Stimulated activated CD4-positive, alpha-beta T cell treated with anti-CD3 and anti-CD28 coated beads, Interleukin-4, amount 100 ng/mL, for 1 hour (primary cell): ENCODE measurements at regions not wholly inside any gene's neighbourhood (a gene's known extent, or its start where the extent isn't known, plus 50 kb on each side); places are given as distances from the start of the nearest gene placed in this dataset.
"Not testable (repeated sequence)": the region's sequence is repeated elsewhere in the genome, so short reads cannot be mapped to it uniquely, and the experiment has no call there.

Source experiments
- DNase-seq: peaks from one replicate; pipeline ENCODE4 v3.0.0-alpha.2; 2020

DNA sequence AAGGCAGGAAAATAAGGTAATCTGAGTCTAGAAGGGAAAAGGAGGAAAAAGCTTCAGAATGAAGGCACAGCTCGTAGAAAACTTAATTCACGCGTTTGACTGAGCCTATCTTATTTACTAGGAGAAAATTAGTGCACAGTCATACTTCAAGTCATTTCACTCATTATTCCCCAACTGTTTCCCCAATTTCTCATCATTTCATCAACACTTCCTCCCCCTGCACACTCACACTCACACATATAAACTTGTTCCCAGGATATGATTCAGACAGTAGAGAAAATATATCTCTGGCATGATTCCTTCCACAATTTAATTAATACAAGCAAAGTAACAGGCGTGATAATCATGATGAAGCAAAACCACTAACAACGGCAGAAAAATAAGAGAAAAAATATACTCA lies 94.5 kb upstream of the F13A1 start:
- DNase-seq, result no peak

DNA sequence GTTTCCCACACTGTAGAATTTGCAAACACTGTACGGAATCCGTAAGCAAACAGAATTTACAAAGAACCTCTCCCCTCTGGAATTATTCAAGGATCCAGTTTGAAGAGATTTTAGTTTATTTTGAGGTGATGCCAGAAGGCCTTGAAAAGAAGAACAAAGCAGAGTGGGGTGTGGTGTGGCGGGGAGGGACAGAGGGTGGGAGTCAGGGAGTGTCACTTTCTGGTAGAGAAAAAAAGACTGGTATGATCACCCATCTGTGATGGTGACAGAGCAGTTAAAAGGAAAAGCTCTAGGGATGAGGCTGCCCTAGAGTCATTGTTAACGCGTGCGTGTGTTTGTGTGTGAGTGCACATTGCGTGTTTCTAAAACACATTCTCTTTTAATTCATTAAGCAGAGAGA lies 97.0 kb upstream of the F13A1 start:
- DNase-seq, result no peak

DNA sequence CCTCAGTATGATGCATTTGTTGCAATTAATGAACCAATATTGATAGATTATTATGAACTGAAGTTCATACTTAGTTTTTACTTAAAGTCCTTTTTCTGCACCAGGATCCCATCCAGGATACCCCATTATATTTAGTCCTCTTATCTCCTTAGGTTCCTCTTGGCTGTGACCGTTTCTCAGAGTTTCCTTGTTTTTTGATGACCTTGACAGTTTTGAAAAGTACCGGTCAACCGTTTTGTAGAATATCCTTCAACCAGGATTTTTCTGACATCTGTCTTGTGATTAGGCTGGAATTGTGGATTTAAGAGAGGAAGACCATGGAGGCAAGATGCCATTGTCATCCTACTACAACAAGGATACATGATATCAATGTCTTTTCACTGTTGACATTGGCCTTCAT lies 98.0 kb upstream of the F13A1 start:
- no peak for DNase-seq

DNA sequence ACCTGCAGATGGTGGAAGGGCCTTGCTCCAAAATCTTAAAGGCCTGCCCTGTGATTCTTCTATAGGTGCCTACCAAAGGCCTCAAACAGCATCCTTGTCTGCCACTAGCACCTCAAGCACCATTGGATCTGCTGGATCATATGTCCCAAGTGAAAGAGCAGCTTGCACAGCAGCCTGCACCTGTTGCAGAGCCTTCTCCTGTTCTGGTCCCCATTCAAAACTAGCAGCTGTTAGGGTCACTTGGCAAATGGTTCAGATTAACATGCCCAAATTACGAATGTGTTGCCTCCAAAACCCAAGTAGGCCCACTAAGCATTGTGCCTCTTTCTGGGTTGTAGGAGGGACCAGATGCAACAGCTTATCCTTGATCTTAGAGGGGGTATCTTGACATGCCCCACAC lies 99.6 kb upstream of the F13A1 start:
- no peak for DNase-seq

DNA sequence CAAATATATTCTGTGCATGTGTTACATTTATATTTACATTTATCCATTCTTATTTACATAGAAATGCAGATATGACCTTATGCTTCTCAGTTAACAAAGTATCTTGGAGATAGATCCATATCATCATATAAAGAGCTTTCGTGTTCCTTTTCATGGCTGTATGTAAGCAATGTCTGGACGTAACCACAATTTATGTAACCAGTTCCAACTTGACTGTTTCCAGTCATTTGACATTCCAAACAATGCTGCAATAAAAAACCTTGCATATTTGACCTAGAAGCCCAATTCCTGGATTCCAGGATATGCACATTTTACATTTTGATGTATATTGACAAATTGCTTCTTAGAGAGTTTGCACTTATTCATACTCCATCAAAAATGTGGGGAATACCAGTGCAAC lies 113.7 kb upstream of the F13A1 start:
- no peak for DNase-seq

DNA sequence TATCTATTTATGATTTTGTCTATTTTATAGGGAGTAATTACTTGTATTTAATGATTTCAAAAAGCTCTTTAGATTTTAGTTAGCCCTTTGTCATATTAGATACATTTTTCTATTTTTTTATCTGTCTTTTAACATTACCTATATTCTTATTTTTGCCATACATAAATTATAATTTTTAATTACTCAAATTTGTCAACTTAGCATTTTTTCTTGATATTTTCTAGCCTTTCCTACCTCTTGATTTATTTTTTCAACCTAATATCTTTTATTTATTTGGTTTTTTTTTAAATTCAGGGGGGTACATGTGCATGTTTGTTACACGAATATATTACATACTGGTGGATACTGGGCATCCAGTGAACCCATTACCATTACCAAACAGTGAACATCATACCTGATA lies 114.3 kb upstream of the F13A1 start:
- DNase-seq, result no peak

DNA sequence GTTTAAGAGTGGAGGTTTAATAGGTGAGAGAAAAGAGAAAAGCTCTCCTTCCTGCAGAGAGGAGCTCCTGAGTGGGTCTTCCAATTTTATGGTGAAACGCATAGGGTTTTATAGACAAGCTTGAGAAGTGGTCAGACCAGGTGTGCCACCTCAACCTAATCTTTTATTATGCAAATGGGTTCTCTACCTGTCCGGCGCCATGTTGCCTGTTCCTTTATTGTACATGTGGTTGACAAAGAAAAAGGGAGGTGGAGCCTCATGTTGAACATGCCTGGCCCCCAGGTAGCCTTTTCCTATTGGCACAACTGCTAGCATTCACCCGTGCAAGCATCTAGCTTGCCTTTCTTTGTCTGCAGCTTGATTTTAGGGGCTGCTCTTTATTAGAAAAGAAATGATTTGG lies 115.9 kb upstream of the F13A1 start:
- no peak for DNase-seq

DNA sequence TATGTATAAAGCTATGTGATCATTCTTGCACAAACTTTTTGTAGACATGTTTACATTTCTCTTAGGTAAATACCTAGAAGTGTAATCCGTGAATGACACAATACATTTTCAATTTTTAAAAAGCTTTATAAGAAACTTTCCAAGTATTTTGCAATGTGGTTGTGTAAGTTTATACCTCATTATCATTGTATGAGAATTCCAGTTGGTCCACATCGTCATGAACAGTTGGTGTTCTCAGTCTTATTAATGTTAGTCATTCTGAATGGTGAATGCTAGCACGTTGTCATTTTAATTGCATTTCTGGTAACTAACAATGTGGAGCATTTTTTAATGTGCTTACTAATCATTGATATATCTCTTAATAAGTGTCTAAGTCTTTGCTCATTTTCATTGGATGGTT lies 116.5 kb upstream of the F13A1 start:
- DNase-seq, result no peak

DNA sequence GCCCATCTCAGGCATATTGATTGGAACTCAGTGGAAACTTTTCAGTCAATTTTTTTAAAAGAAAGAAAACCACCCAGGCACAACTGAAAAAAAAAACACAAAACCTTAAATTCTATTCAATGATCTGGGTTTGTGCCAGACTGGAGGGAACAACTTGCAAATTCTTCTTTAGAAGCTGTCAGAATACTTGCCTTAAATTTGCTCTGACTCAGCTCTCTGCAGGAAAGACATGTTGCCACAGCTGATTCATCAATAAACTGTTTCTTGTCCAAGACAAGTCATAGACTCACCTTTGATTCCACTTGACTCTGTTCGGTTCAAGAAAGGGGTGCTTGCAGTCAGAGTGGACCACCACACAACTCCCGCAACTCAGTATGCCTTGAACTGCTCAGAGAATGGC lies 117.8 kb upstream of the F13A1 start:
- no peak for DNase-seq

DNA sequence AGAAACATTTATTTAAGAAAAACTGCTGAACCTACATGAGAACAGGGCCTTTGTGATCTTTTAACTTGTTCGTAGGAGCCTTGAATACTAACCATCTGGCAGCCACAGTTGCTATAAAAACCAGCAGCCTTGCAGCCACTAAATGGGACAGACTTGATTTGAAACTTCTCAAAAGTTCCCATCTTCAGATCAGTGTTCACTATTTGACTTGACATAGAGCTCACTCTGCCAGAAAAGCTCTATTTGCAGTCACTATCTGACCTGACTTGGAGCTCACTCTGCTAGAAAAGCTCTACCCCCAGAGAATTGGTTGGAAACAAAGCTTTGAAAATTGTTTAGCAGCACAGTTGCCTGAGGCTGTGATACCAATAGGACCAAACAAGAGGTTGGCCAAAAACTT lies 119.3 kb upstream of the F13A1 start:
- DNase-seq, result no peak

DNA sequence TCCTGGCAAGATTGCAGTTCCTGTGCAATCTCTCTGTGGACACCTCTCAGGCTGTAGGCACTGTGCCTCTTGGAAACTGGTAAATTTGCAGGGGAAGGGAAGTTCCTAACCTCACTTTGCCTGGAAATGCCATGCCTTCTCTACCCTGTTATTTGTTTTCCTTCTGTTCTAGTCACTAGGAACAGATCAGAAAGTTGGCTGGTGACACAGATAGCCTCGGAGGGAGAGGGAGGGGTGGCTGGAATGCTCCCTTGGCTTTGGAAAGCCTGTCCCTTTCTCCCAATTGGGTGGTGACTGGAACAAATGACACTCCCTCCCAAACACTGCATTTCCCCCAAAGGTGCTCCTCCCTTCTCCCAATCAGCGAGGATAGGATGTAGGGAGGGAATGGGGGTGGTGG lies 131.5 kb upstream of the F13A1 start:
- DNase-seq, result no peak

DNA sequence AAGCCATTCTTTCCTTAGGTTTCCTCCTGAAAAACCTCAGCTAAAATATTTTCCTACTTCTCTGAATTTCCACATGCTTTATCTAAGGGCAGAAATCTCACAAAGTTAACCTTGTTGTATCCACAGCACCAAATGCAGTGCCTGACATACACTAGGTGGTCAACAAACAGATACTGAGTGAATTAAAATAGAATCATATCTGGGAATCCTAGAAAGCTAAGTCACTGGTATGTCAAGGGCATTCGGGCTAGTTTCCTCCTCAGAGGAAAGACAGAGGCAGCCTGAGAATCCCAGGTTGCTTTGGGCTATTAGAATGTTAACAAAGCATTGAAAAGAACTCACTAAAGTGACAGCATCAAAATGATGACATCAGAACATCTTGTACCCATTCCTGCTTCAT lies 132.7 kb upstream of the F13A1 start:
- no peak for DNase-seq

DNA sequence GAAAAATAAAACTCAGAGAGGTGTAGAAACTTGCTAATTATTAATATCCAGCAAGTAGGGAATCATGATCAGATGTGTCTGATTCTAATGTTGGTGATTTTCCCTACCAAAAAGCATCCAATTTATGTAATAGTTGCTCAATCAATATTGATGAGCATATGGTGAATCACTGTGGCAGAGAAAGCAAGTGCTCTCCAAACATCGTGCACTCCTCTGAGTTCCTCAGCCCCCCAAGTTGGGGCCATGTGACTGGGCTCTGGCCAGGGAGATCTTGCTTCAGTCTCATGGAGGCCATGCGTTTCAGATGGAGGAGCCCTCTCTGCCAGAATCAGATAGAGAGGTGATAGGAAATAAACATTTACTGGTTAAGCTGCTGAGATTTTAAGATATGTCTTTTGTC lies 133.2 kb upstream of the LY86 start:
- no peak for DNase-seq

DNA sequence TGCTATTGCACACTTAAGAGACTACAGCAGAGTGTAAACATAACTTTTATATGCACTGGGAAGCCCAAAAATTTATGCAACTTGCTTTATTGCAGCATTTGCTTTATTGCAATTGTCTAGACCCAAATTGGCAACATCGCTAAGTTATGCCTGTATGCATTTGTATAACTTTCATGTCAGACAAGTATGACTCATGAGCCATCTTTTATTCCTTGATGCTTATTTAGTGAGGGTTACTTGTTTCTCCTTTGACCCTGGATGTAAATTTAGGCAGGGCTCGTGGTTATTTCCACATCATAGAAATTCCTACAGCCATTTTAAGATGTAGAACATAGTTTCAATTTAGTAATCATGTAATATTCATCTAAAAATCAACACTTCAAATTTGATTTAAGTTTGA lies 130.3 kb upstream of the LY86 start:
- no peak for DNase-seq

DNA sequence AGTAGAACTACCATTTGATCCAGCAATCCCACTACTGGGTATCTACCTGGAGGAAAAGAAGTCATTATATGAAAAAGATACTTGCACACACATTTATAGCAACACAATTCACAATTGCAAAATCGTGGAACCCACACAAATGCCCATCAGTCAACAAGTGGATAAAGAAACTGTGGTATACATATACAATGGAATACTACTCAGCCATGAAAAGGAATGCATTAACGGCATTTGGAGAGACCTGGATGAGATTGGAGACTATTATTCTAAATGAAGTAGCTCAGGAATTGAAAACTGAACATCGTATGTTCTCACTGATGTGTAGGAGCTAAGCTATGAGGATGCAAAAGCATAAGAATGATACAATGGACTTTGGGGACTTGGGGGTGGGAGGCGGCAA lies 128.6 kb upstream of the LY86 start:
- not testable (repeated sequence) for DNase-seq

DNA sequence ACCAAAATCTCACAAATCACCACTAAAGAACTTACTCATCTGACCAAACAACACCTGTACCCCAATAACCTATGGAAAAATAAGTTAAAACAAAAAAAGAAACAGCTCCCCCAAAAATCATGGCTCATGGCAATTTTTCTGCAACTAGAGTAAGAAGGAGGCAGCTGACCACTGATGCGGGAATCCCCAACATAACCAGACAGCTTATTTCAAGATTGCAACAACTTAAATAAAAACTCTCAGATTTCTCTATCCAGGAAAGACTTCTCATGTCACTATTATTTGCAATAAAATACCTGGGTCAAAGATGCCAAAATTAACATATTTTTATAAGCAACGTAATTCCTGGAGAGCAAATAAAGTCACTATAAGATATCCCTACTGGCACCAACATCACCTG lies 128.1 kb upstream of the LY86 start:
- DNase-seq, result no peak

DNA sequence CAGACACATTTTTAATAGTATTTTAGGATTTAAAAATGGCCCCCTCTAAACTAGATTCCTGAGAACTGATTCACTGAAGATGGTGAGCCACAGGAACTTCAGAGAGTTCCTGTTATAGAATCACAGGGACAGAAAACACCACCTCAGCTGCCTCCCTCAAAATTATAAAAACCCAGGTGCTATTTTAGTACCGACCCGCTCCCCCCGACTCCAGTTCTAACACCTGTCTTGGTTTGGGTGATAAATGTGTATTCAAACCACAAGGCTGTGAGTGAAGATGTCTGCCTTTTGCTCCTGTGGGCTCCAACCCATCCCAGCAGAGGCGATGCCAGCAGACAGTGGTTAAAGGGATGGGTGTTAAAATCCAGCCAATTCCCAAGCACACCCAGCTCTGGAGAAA lies 127.4 kb upstream of the LY86 start:
- DNase-seq, result no peak

DNA sequence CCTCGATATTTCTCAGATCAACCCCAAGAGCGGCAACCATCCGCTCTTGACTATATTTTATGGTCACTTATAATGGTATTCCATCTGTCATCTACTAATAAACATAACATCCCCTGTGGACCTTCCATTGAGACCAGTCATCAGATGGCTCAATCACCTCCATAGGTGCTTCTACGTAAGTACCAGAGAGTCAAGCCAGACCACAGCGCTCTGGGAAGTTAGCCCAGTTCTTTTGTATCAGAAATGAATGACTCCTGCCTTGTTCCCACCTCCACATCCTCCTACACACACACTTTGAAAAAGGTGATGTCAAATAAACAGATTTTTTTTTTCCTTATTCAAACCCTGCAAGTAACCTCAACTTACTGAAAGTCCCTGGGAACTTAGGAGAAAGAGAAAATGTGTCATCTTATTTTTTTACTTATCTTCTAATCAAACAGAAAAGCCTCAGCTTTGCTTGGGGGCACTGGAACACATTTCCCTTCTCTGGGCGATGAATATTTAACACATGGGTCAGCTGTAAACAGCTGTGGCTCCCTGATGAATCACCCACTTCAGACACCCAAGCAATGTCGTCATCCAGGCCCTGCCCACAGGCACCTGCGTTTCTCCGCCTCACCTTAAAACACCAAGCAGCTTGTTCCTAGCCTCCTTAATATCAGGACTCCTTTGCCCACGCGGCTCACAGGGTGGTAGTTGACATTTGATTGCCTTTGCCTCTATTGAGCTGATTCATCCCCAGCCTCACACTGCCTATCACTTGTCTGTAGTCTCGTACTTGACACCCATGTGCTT lies 121.4 kb upstream of the LY86 start:
- DNase-seq, result no peak

DNA sequence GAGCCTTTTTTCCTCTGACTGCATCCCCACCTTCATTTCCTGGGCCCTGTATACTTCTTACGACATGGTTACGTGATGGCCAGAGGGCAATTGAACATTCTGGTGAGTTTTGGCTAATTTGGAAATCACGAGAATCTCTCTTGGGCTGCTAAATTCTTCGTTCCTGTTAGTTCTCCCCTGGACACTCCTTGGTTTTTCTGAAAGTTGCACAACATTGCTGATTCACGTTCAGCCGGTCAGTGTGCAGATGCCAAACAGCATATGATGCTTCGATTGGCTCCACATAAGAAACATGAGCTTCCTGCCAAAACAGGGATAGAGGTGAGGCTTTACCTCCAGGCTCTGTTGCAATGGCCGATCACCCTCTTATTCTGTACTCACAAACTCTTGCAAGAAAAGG lies 119.4 kb upstream of the LY86 start:
- DNase-seq, result no peak

DNA sequence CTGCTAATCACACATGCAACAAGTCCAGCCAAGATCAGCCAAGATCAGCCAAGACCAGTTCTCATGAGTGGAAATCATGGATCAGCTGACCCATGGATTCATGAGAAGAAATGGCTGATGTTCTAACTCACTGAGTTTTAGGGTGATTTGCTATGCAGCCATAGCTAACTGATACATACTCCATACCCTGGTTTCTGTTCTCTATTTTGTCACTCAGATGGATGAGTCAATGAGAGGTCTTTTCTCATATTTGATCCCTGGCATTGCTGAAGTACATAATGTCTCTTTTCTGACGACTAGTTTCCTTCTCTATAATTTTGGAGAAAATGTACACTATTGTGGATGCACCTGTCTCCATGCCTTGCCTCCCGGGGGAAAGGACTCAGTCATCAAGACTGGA lies 118.4 kb upstream of the LY86 start:
- DNase-seq, result no peak

DNA sequence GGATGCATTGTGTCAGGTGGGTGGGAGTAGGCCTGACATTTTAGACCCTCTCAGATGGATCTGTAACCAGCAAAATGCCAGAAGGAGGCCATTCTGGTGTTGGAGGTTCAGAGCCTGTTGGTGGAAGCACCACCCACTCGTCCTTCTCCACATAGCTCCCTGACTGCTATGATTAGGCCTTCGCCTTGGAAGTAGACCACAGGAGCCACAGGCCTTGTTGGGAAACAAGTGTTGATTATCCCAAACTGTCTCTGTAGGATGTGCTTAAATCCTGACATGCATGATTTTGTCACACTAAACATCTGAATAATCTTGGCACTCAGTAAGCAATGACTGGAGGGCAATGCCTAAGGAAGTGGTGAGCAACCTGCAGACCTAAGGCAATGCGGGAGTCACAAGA lies 117.2 kb upstream of the LY86 start:
- DNase-seq, result no peak

DNA sequence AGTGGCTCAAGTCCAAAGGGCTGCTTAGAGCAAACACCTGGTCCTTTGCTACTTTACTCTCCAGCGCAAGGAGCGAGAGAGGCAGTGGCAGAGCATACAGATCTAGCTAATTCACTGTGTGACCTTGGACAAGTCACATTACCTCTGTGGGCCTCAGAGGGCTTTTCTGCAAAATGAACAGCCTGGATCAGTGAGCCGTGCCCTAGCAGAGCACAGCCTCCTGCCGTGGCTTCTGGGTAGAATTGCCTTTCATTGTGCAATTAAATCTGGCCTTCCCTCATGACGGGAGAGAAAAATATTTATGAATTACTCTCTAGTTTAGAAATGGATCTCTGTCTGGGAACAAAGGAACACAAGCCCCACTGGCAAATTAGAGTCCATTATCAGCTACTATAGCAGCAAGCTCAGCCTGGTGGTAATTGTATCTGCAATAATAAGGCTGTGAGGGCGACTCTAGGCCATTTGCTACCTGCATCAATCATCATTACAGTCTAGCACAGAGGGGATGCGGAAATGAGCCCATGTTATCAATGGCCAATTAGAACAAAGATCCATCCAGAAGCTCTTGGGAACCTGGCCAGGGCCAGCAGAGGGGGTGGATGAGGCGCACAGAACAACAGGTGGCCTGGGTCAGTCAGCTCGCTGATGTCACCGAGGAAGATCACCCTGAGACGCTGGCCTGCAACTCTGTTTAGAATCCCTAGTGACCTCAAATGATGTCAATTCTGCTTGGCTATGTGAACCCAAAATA lies 114.2 kb upstream of the LY86 start:
- DNase-seq, result no peak

DNA sequence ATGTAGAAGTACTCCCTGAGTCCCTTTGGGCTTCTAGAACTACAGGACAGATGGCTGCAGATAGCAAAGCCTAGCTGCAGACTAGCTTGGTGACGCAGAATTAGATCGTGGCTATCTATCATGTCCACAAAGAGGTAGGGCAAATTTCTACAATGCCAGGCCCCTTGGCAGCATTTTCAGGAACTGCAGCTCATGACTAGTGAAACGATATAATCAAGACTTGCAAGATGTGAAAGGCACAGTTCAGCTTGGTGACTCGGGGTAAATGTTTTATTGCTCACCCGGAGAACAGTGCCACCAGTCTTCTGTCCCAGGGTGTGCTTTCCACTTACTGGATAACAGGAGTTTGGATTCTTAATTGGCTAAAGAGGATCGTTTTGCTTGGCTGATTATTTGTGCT lies 108.7 kb upstream of the LY86 start:
- no peak for DNase-seq

DNA sequence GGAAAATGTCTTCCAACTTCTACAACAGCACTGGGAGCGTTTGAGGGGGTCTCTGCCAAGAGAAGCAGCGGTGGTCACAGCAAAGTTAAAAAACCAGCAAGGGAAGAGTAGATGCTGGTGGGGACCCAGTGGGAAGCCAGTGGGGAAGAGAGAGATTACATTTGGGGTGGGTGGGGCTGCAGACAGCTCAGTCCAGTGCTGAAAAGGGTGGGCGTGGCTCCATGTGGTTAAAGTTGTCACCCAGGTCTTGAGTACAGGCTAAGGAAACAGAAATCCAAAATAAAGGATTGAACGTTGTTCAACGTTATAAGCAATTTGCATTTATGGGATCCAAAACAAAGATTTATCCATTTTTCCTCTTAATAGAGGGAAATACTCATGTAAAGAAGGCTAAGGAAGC lies 106.3 kb upstream of the LY86 start:
- DNase-seq, result no peak

DNA sequence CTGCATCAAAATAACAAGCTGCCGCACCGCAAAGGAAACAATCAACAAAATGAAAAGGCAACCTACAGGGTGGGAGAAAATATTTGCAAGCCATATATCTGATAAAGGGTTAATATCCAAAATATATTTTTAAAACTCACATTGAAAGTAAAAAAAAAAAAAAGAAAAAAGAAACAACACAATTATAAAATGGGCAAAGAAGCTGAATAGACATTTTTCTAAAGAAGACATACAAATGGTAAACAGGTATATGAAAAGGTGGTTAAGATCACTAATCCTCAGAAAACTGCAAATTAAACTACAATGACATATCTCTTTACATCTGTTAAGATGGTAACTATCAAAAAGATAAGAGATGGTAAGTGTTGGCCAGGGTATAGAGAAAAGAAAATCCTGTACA lies 105.4 kb upstream of the LY86 start:
- no peak for DNase-seq
